ENCODE measurements at regions not wholly inside any gene's neighbourhood (a gene's known extent, or its start where the extent isn't known, plus 50 kb on each side); places are given as distances from the start of the nearest gene placed in this dataset.

DNA sequence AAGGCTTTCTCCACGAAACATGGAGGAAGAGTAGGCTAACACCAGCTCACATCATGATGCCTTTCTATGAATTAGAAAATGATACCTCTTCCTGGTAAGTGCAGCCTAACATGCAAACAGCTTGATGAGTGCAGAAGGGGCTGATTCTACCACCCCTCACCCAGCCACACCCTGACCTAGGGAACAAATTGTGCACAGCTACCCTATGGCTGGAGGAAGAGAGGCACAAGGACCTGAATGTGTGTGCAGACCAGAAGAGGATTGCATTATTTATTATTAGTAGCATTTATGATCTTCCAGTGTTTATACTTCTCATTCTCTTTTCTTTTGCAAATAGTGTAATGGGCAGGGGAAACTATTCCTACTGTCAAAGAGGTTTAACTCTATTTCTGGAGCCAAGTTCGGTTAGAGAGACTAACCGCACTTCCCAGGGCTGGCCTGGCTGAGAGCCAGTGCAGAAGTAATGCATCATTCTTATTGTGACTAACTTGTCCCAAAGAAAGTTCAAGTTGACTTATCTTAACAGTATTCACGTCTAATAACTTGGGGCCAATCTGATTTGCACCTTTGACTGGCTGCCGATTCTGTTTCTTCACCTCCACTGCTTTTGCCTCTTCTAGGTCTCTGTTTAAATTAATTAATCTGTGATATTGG lies 237.5 kb downstream of the CD83 start:
- no peak for TF ChIP-seq FOXP2 (optimal IDR thresholded peaks at IDR 0.05; ENCODE audit: borderline replicate concordance, extremely low read depth, extremely low read length, insufficient read depth)
- no peak for TF ChIP-seq SIN3A (IDR thresholded peaks at IDR 0.05; ENCODE audit: borderline replicate concordance, insufficient read depth, low read length)
- no peak for TF ChIP-seq POLR2AphosphoS5 (IDR thresholded peaks at IDR 0.05; ENCODE audit: low read depth, low read length)
- no peak for TF ChIP-seq TAF1 (IDR thresholded peaks at IDR 0.05; ENCODE audit: borderline replicate concordance, insufficient read depth, low read length)
- TF ChIP-seq, protein P1, sequence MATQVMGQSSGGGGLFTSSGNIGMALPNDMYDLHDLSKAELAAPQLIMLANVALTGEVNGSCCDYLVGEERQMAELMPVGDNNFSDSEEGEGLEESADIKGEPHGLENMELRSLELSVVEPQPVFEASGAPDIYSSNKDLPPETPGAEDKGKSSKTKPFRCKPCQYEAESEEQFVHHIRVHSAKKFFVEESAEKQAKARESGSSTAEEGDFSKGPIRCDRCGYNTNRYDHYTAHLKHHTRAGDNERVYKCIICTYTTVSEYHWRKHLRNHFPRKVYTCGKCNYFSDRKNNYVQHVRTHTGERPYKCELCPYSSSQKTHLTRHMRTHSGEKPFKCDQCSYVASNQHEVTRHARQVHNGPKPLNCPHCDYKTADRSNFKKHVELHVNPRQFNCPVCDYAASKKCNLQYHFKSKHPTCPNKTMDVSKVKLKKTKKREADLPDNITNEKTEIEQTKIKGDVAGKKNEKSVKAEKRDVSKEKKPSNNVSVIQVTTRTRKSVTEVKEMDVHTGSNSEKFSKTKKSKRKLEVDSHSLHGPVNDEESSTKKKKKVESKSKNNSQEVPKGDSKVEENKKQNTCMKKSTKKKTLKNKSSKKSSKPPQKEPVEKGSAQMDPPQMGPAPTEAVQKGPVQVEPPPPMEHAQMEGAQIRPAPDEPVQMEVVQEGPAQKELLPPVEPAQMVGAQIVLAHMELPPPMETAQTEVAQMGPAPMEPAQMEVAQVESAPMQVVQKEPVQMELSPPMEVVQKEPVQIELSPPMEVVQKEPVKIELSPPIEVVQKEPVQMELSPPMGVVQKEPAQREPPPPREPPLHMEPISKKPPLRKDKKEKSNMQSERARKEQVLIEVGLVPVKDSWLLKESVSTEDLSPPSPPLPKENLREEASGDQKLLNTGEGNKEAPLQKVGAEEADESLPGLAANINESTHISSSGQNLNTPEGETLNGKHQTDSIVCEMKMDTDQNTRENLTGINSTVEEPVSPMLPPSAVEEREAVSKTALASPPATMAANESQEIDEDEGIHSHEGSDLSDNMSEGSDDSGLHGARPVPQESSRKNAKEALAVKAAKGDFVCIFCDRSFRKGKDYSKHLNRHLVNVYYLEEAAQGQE (IDR thresholded peaks at IDR 0.05; ENCODE audit: insufficient read depth in 1 of 2, low read depth in 2 of 2, low read length in 2 of 2) = no peak

DNA sequence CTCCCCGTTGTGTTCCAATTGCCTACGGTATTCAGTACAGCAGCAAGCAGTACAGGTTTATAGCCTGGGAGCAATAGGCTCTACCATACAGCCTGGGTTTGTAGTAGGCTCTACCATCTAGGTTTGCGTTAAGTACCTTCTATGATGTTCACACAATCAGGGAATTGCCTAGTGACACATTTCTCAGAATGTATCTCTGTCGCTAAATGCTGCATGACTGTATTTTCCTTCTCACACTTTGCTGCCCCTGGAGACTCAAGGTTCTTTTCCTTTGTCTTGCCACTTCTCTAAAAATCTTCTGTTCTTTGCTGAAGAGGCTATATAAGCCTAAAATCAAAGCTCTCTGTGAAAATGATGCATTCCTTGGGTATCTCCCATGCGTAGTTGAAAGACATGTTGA lies 241.9 kb downstream of the CD83 start:
- no peak for TF ChIP-seq SIN3A (IDR thresholded peaks at IDR 0.05; ENCODE audit: borderline replicate concordance, insufficient read depth, low read length)

DNA sequence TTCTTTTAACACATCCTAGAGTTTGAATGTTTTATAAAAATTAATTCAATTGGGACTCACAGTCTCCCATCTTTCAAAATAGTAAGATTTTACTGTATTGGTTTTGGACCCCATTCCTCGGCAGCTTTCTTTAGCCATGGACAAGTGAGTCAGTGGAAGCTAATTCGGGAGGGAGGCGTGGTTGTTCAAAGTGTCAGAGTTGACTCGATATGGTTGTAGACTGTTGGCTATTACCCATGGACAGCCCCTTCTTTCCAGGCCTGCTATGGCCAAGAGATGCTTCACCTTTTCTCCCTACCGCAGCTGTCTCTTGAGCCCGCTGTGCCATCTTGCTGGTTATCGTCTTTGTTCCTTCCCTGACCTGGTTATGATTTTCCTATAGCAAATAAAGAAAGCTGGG lies 243.0 kb downstream of the CD83 start:
- TF ChIP-seq SIN3A (IDR thresholded peaks at IDR 0.05; ENCODE audit: borderline replicate concordance, insufficient read depth, low read length) (no peak), TAF1 (IDR thresholded peaks at IDR 0.05; ENCODE audit: borderline replicate concordance, insufficient read depth, low read length) (no peak), POLR2AphosphoS5 (IDR thresholded peaks at IDR 0.05; ENCODE audit: low read depth, low read length) (no peak), FOXP2 (optimal IDR thresholded peaks at IDR 0.05; ENCODE audit: borderline replicate concordance, extremely low read depth, extremely low read length, insufficient read depth) (no peak)
- TF ChIP-seq, protein P1 (IDR thresholded peaks at IDR 0.05; ENCODE audit: insufficient read depth in 1 of 2, low read depth in 2 of 2, low read length in 2 of 2) = no peak

DNA sequence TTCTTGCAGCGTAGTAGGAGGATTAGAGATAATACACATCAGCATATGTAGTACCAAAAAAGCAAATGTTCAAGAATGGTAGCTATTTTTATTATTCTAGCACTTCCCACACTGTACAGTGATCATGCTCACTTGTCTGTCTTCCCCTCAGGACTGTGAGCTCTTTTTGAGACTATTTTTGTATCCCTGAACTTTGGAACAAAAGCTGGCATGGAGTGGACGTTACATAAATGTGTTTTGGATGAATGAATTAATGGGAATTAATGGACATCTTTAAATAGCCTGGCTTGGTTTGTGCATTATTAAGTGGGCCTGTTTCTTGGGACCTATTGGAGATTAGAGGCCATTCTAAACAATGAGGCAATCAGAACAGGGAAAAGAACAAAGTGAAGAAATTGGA lies 243.7 kb downstream of the CD83 start:
- no peak for TF ChIP-seq TAF1 (IDR thresholded peaks at IDR 0.05; ENCODE audit: borderline replicate concordance, insufficient read depth, low read length)
- no peak for TF ChIP-seq FOXP2 (optimal IDR thresholded peaks at IDR 0.05; ENCODE audit: borderline replicate concordance, extremely low read depth, extremely low read length, insufficient read depth)
- TF ChIP-seq SIN3A (IDR thresholded peaks at IDR 0.05; ENCODE audit: borderline replicate concordance, insufficient read depth, low read length) = no peak
- no peak for TF ChIP-seq POLR2AphosphoS5 (IDR thresholded peaks at IDR 0.05; ENCODE audit: low read depth, low read length)
- TF ChIP-seq, protein P1 (IDR thresholded peaks at IDR 0.05; ENCODE audit: insufficient read depth in 1 of 2, low read depth in 2 of 2, low read length in 2 of 2) = no peak

DNA sequence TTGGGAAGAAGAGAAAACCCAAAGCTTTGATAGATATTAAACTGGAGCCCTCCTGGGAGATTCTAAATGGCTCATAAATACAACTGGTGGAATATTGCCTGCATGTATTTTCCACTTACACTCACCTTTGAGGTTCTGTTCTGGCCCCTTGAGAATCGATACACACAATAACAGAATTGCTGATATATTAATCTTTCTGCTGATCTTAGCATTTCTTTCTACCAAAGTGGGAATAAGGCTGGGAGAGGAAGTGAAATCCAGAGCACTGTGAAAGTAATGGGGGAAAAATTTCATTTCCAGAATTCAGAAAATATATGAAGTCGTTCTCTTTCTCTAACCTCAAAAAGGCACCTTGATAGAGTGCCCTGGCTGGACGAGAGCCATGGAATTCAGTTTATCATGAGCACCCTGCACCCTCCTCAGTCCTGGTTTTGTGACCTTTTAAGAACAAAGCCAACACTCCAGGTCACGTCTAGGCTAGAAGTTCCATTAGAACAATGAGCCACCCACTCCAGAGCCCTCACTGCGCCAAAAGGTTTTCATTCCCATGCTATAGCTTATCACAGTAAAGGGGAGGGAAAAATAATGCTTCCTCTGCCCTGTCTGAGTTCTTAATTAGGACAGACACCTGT lies 244.5 kb downstream of the CD83 start:
- no peak for TF ChIP-seq FOXP2 (optimal IDR thresholded peaks at IDR 0.05; ENCODE audit: borderline replicate concordance, extremely low read depth, extremely low read length, insufficient read depth)
- no peak for TF ChIP-seq POLR2AphosphoS5 (IDR thresholded peaks at IDR 0.05; ENCODE audit: low read depth, low read length)
- TF ChIP-seq, protein P1 (IDR thresholded peaks at IDR 0.05; ENCODE audit: insufficient read depth in 1 of 2, low read depth in 2 of 2, low read length in 2 of 2) = no peak
- TF ChIP-seq TAF1 (IDR thresholded peaks at IDR 0.05; ENCODE audit: borderline replicate concordance, insufficient read depth, low read length) = no peak
- no peak for TF ChIP-seq SIN3A (IDR thresholded peaks at IDR 0.05; ENCODE audit: borderline replicate concordance, insufficient read depth, low read length)
